Non-pigmented ciliary epithelial cell (primary cell): ENCODE measurements at regions not wholly inside any gene's neighbourhood (a gene's known extent, or its start where the extent isn't known, plus 50 kb on each side); places are given as distances from the start of the nearest gene placed in this dataset.
A peak's percentile ranks its signal among the peaks of the same experiment; 100 is the strongest.

Experiments
- DNase-seq: peaks from one replicate; pipeline ENCODE4 v3.0.0-alpha.2; 2010; ENCODE audit warnings: low read depth

- no peak for DNase-seq
These were observed 285.1 kb downstream of the RBM43 start for GRCh38 chr2:150976604-150977003.

- DNase-seq: no peak
These were observed 286.8 kb downstream of the RBM43 start for GRCh38 chr2:150974864-150975263.

- no peak for DNase-seq
These were observed 287.4 kb downstream of the RBM43 start for GRCh38 chr2:150974234-150974633.

- DNase-seq: no peak
These were observed 289.8 kb downstream of the RBM43 start for GRCh38 chr2:150971910-150972309.

- no peak for DNase-seq
These were observed 298.3 kb downstream of the RBM43 start for GRCh38 chr2:150963336-150963735.

GRCh38 chr2:150955231-150955630, 306.4 kb downstream of the RBM43 start:
- DNase-seq: no peak

- no peak for DNase-seq
These were observed 314.8 kb downstream of the RBM43 start for GRCh38 chr2:150946831-150947230.

- no peak for DNase-seq
These were observed 317.3 kb downstream of the RBM43 start for GRCh38 chr2:150944315-150944714.

- DNase-seq: no peak
These were observed 322.6 kb downstream of the RBM43 start for GRCh38 chr2:150939087-150939486.

GRCh38 chr2:150938527-150938926, 323.1 kb downstream of the RBM43 start:
- no peak for DNase-seq

- no peak for DNase-seq
These were observed 324.6 kb downstream of the RBM43 start for GRCh38 chr2:150937030-150937429.

GRCh38 chr2:150931451-150931850, 330.2 kb downstream of the RBM43 start:
- no peak for DNase-seq

GRCh38 chr2:150925611-150926010, 336.1 kb downstream of the RBM43 start:
- no peak for DNase-seq

- no peak for DNase-seq
These were observed 336.8 kb downstream of the RBM43 start for GRCh38 chr2:150924878-150925277.

GRCh38 chr2:150919901-150920300, 341.8 kb downstream of the RBM43 start:
- DNase-seq: no peak

- no peak for DNase-seq
These were observed 343.5 kb downstream of the RBM43 start for GRCh38 chr2:150917961-150918713.

GRCh38 chr2:150916467-150917396, 344.9 kb downstream of the RBM43 start:
- DNase-seq: peak; percentile 49

GRCh38 chr2:150911766-150912280, 349.8 kb downstream of the RBM43 start:
- DNase-seq: peak; percentile 84

- no peak for DNase-seq
These were observed 352.1 kb downstream of the RBM43 start for GRCh38 chr2:150909613-150910012.

GRCh38 chr2:150909090-150909489, 352.6 kb downstream of the RBM43 start:
- no peak for DNase-seq

GRCh38 chr2:150907466-150907865, 354.2 kb downstream of the RBM43 start:
- DNase-seq: no peak

GRCh38 chr2:150903461-150903860, 358.2 kb downstream of the RBM43 start:
- no peak for DNase-seq

GRCh38 chr2:150903055-150903454, 358.6 kb downstream of the RBM43 start:
- DNase-seq: no peak
